ENCODE measurements at regions not wholly inside any gene's neighbourhood (a gene's known extent, or its start where the extent isn't known, plus 50 kb on each side); places are given as distances from the start of the nearest gene placed in this dataset.

DNA sequence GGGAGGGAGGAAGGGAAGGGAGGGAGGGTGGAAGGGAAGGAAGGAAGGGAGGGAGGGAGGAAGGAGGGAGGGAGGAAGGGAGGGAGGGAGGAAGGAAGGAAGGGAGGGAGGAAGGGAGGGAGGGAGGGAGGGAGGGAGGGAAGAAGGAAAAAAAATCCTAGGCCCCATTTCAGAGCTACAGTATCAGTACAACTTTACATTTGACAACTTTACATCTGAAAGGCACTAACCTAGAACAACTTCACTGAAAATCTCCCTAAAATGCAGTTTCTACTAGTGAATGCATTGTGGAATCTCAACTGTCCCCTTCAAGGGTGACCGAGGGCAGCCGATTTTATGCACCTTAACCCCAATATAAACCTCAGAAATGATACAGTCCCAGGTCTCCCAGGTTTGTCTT is 259.8 kb upstream of the GALNT17 start:
- no peak for TF ChIP-seq CTCF (IDR thresholded peaks at IDR 0.05; ENCODE audit: insufficient read depth, low read length)
- TF ChIP-seq, protein P1, sequence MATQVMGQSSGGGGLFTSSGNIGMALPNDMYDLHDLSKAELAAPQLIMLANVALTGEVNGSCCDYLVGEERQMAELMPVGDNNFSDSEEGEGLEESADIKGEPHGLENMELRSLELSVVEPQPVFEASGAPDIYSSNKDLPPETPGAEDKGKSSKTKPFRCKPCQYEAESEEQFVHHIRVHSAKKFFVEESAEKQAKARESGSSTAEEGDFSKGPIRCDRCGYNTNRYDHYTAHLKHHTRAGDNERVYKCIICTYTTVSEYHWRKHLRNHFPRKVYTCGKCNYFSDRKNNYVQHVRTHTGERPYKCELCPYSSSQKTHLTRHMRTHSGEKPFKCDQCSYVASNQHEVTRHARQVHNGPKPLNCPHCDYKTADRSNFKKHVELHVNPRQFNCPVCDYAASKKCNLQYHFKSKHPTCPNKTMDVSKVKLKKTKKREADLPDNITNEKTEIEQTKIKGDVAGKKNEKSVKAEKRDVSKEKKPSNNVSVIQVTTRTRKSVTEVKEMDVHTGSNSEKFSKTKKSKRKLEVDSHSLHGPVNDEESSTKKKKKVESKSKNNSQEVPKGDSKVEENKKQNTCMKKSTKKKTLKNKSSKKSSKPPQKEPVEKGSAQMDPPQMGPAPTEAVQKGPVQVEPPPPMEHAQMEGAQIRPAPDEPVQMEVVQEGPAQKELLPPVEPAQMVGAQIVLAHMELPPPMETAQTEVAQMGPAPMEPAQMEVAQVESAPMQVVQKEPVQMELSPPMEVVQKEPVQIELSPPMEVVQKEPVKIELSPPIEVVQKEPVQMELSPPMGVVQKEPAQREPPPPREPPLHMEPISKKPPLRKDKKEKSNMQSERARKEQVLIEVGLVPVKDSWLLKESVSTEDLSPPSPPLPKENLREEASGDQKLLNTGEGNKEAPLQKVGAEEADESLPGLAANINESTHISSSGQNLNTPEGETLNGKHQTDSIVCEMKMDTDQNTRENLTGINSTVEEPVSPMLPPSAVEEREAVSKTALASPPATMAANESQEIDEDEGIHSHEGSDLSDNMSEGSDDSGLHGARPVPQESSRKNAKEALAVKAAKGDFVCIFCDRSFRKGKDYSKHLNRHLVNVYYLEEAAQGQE (IDR thresholded peaks at IDR 0.05; ENCODE audit: insufficient replicate concordance, low read depth), result no peak
- no peak for TF ChIP-seq GABPA (IDR thresholded peaks at IDR 0.05; ENCODE audit: low read depth)
- TF ChIP-seq POLR2AphosphoS5 (IDR thresholded peaks at IDR 0.05; ENCODE audit: low read depth), result no peak
- TF ChIP-seq SPI1 (IDR thresholded peaks at IDR 0.05; ENCODE audit: borderline replicate concordance, low read depth), result no peak

Measured in HL-60 (cell line).